CD4-positive, alpha-beta T cell treated with Interleukin-4 for 1 hour (primary cell): ENCODE measurements at regions not wholly inside any gene's neighbourhood (a gene's known extent, or its start where the extent isn't known, plus 50 kb on each side); places are given as distances from the start of the nearest gene placed in this dataset.

Experiments used
- DNase-seq, 2 donors: peaks; one replicate each; pipeline ENCODE4 v3.0.0-alpha.2; 2020 to 2022

DNA sequence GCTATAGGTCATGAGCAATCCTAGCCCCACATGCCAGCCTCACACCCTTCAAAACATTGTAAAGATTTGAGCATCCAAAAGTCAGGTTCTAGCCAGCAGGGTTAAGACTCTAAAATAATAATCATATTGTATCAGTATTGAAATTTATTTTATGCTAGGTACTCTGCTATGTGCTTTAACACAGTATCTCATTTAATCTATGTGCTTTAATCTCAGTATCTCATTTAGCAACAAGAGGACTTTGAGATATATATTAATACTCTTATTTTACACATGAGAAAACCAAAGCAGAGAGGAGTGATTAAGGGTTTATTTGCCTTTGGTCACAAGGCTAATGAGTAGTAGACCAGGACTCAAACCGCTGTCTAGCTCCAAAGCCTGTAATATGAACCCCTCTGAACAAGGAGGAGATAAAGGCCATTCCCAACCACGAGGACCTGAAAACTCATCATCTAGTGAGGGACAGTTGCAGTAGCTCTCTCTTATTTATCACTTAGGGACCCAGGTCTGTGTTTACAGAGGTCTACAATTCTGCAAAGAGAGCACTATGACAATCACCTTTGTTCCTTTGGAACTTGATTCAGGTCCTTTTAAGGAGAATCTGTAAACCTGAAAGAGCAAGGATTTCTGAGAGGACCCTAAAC is 116.5 kb upstream of the SERTAD2 start:
- DNase-seq, result no peak

- DNase-seq, result no peak
Measured at GRCh38 chr2:64770781-64771334, 117.1 kb upstream of the SERTAD2 start.

GRCh38 chr2:64771737-64772136 is 118.0 kb upstream of the SERTAD2 start:
- DNase-seq, result no peak

DNA sequence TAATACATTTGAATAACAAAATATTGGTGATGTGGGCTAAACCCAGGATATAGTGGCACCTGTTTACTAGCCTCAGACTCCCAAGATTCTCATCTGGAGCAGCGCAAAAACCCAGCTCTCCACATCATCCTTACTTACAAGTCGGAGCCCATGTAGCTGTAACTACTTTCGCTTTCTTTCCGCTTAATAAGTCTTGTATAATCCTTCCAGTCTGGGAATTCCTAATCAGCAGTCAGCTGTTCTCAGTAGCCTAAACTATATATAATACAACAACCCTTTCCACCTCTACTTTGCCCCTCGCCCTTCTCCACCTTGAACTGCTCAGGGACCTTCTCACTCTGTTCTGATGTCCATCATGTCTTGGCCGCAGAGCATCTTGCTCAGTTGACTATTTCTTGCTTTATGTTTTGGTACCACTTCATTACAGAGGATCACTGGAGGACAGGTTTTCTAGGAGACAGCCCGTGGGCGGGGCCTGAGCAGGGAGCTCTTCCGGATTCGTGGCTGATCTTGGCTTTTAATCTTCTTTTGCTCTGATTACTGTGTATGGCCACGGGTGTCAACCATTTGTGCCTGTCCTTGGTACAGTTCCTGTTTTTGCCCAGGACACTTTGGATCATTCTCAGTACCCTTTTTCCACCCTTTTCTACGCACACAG is 119.9 kb upstream of the SERTAD2 start:
- DNase-seq, result no peak

- DNase-seq, result no peak
Measured at GRCh38 chr2:64777841-64778240, 124.1 kb upstream of the SERTAD2 start.

DNA sequence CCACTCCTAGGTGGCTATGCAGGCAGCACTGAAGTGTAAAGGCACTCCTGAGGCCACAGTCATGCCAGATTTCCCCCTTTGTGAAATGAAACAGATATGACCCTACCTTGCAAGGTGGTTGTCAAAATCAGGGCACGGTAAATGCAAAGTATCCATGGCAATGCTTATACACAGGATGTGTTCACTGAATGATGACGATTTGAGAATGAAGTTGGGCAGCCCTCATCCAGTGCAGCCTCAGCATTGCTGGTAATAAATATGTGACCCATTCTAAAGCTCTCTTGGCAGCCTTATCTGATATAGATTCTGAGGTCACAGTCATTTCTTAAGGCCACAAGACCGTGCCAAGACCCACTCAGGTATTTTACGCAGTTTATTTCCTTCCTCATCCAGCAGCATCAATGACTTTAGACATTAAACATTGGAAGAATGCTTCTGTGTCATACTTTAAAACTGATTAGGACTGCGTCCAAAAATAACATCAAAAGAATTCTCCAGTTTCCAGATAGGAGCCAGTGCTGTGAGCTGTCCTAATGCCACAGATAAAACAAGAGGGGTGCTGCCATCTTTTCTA is 125.5 kb upstream of the SERTAD2 start:
- DNase-seq, result no peak

DNA sequence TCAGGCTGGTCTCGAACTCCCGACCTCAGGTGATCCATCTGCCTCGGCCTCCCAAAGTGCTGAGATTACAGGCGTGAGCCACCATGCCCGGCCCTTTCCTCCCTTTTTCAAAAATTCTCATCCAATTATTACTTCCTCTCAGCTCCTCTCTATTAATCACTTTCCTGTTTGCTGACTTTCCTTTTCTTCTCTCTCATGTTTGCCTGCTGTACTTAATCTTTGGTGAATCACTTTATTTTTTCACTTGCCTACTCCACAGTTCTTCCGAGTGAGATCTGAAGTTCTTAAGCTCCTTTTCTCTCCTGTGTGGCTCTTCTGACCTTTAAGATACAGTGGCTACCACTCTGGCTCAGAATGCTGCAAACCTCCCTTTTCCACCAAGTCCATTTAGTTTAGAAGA is 126.3 kb upstream of the SERTAD2 start:
- no peak for DNase-seq

DNA sequence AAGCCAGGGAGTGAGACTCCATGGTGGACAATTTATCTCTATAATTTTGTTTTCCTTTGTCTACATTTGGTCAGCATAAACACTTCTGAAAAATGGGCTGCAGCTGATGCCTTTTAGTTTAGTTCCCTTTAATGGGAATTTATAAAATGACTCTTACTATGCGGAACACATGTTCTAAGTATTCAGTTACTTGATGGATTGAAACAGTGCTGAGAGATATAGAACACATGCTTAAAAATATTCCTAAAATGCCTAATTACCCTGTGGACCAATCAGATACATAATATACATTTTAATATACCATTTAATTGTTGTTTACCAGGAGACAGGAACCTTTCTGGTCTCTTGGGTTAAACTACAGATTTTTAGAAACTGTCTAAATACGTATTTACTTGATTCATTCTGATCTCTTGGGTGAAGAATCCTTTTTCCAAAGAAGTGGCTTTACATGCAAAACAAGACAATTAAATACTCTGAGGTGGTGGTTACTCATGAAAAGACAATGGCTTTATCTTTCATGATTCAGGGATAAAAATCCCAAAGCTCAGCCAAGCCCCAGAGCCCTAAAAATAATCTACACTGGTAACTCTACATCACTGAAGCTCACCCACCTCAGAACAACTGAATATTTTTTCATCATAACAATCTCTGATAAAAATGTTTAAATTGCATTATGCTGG is 128.1 kb upstream of the SERTAD2 start:
- no peak for DNase-seq

DNA sequence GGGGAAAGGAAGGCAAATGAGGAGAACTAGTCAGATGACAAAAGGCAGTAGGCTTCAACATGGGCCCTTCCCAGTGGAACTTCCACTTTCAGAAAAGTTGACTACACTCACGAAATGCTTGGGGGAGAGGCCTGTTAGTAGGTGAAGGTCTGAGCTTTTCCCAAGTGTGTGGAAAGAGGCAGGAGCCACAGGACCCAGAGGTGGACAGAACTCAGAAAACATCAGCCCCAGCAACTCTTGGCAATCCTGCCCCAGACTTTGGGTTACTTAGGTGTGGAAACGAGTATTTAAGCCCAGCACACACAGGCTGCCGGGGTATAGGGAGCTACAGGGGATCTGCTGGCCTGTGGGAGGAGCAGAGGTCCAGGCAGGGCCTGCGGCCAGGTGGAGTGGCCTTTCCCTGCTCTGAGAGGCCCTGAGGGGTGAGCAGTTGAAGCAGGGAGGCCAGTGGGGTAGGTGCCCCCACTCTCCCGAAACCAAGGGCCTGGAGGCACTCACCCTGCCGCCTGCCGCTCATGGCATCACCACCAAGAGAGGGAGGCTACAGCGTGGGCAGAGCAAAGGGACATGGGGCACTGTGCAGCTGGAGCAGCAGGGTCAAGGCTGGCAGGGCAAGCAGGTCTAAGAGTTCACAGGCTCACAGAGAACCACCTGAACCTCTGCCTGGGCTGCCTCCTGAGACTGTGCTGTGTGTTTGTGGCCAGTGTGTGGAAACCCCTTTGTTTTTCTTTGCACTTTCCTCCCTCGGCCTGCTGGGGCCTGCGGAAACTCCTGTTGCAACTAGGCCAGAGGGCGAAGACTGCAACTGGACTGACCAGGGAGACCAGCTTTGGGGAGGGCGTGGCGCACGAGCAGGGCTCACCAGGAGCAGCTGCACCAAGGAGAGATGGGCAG is 130.7 kb upstream of the SERTAD2 start:
- no peak for DNase-seq

DNA sequence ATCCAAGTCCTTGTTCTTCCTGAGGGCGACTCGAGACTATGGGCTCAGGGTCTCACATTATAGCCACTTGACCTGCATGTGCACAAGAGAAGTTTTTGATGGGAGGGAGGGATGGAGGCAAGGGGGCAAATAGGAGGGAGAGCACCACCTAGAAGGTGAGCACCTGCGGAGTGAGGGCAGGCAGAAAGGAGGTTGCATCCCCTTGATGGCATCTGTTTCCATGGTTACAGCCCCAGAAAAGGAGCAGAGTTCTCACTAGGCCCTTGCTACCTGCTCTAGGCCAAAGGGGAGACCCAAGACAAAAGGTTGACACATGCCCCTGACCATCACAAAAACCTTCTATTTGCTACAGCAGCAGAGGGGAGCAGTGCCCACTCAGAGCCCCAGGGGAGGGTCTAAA is 131.5 kb upstream of the SERTAD2 start:
- no peak for DNase-seq

DNA sequence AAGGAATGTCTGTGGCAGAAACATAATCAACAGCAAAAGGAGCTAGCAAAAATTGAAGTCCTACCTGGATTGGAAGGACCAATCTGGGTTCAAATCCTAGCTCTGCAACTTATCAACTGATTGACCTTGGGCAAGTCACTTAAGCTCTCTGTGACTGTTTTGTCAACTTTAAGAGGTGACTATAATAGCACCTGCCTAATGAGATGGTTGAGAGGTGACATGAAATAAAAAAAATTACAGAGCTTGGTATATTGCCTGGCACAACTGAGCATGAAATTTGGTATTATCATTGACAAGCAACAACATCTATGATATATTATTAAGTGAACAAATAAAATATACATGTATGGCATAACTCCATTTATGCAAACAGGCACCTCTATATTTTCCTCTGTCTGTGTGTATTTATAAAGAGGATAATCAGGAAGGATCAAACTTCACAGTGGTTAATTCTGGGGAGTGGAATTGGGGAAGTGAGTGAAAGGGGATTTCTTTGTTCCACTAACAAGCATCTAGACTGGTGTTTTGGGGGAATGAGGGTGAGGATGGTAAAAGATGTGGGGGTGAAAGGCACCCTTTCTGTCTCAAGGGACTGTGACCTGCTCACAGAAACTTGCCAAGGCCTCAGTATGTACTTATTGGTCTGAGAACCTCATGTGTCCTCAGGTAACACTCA is 132.8 kb upstream of the SERTAD2 start:
- no peak for DNase-seq

GRCh38 chr2:64787019-64787365 is 133.3 kb upstream of the SERTAD2 start:
- no peak for DNase-seq

GRCh38 chr2:64787698-64788097 is 134.0 kb upstream of the SERTAD2 start:
- DNase-seq, result no peak

- no peak for DNase-seq
Measured at GRCh38 chr2:64789466-64790320, 136.0 kb upstream of the SERTAD2 start.

- no peak for DNase-seq
Measured at GRCh38 chr2:64792300-64792699, 138.6 kb upstream of the SERTAD2 start.

DNA sequence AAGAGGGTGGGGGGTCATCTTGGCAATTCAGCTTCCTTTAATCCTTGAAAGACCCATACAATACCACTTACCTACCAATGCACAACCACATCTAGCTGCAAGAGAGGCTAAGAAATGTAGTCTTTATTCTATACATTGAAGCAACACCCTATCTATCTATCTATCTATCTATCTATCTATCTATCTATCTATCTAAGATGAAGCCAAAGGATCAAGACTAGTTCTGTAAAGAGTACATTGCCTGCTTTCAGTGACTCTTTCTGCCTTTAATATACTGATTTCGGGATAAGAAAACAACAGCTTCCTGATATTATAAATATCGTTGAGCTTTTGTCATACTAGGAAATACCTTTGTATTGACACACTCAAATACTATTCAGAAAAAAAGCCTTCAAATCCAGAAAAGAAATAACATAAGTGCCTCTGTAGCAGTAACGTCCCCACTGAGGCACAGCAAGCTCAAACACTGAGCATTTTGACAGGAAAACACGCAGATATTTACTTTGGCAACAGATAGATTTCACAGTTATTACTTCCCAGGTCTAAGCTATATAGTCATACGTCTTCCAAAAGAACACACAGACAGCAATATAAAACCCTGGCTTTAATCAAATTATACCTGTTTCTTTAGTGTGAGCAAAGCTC is 139.4 kb upstream of the SERTAD2 start:
- no peak for DNase-seq

DNA sequence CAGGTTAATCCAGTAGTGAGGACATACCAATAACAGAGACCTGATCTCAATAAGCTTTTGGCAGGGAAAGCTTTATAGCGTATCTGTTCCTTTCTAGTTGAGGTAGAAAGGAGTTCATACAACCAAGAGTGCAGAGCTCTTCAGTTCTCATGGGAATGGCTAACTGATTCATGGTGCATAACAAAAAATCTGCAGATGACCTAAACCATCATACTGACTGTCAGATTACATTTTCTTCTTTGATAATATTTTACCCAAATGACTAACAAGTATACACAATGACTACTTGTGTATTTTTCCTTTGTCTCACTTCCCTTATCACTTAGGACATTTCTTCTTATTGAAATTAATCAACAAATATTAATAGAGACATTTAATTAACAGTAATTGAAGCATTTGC is 140.0 kb upstream of the SERTAD2 start:
- no peak for DNase-seq

DNA sequence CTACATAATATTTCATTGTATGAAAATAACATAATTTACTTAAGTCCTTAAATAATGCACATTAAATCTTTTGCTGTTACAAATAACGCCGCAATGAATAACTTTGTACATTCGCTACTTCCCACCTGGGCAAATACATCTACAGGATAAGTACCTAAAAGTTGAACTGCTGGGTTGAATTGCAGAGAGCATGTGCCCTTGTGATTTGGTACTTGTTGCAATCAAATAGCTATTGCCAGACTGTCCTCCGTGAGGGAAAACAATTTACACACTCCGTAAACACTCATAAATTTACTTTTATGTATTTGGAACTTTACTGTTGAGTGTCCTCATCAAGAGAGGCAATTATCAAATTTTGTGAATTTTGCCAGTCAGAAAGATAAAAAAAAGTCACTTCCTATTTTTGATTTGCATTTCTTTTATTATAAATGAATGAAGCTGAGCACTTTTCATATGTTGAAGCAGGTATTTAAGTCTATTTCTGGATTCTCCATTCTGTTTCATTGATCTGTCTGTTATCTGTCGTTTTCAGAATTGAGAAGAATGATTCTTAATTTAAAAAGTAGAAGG is 140.8 kb upstream of the SERTAD2 start:
- no peak for DNase-seq

- DNase-seq, result no peak
Measured at GRCh38 chr2:64795024-64795592, 141.4 kb upstream of the SERTAD2 start.

DNA sequence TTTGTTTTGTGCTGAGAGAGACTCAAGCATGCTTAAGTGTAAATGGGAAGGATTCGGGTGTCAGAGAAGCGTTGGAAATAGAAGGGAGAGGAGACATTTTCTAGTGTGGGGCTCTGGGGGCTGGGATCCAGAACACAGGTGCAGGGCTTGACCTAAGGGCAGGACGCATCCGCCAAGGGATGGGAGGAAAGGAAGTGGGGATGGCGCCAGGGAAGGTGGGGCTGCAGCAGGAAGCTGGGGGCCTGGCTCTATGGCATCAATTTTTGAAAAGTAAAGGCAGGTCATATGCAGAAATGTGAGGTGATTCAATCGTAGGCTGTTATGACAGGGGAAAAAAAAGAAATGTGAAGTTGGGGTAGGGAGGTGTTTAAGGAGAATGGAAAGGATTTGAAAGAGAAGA is 143.2 kb upstream of the SERTAD2 start:
- no peak for DNase-seq
